Keratinocyte (primary cell): ENCODE measurements at regions not wholly inside any gene's neighbourhood (a gene's known extent, or its start where the extent isn't known, plus 50 kb on each side); places are given as distances from the start of the nearest gene placed in this dataset.

Source experiments
- EZH2 ChIP-seq: IDR thresholded peaks from one replicate; pipeline ENCODE4 v1.6.1; 2012; ENCODE audit warnings: inconsistent platforms, mild to moderate bottlenecking, low read length, moderate library complexity
- TF ChIP-seq, protein P1 (sequence below), 3 experiments: IDR thresholded peaks in 1 of 3; conservative IDR thresholded peaks in 1 of 3; optimal IDR thresholded peaks in 1 of 3; 2 replicates in 2 of 3; 3 replicates in 1 of 3; pipeline versions ENCODE3 to v1.5.1; 2011; ENCODE audit warnings: low read length in 3 of 3, mild to moderate bottlenecking in 3 of 3, moderate library complexity in 2 of 3, control low read depth in 1 of 3, inconsistent platforms in 1 of 3; ENCODE audit not compliant: insufficient read depth in 2 of 3; ENCODE audit errors: extremely low read depth in 1 of 3

DNA sequence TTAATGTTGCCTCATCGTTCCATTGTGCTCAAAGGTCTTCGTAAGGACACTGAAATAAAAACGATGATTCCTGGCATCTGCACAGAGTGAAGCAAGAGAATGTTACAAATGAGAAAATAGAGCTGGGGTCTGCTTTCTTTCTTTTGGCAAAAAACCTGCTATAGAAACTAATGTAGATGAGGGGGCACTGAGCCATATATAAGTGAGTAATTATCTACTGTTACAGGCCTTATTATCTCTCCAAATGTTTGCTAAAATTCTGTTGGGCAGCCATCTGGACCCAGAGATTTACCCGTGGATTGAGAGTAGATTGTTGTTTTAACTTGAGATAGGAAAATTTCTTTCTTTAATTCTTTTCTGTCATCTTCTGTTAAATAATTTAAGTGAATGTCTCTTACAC, 472.5 kb upstream of the PIK3C3 start:
- TF ChIP-seq, protein P1, sequence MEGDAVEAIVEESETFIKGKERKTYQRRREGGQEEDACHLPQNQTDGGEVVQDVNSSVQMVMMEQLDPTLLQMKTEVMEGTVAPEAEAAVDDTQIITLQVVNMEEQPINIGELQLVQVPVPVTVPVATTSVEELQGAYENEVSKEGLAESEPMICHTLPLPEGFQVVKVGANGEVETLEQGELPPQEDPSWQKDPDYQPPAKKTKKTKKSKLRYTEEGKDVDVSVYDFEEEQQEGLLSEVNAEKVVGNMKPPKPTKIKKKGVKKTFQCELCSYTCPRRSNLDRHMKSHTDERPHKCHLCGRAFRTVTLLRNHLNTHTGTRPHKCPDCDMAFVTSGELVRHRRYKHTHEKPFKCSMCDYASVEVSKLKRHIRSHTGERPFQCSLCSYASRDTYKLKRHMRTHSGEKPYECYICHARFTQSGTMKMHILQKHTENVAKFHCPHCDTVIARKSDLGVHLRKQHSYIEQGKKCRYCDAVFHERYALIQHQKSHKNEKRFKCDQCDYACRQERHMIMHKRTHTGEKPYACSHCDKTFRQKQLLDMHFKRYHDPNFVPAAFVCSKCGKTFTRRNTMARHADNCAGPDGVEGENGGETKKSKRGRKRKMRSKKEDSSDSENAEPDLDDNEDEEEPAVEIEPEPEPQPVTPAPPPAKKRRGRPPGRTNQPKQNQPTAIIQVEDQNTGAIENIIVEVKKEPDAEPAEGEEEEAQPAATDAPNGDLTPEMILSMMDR (optimal IDR thresholded peaks at IDR 0.05 in 1 of 3, IDR thresholded peaks at IDR 0.05 in 1 of 3, conservative IDR thresholded peaks at IDR 0.05 in 1 of 3; ENCODE audit: extremely low read depth in 1 of 3, insufficient read depth in 2 of 3, low read length in 3 of 3), result no peak
- no peak for TF ChIP-seq EZH2
